ENCODE measurements at regions not wholly inside any gene's neighbourhood (a gene's known extent, or its start where the extent isn't known, plus 50 kb on each side); places are given as distances from the start of the nearest gene placed in this dataset.

GRCh38 chr4:42710329-42710728, 53.4 kb upstream of the ATP8A1 start:
- 31% methylated on average over 5 of the region's 5 CpGs for WGBS (ENCODE audit: insufficient coverage, low coverage, low lambda C conversion rate, missing lambda C conversion rate)
- DNase-seq (no peak), ATAC-seq (no peak)
- TF ChIP-seq POLR2A (IDR thresholded peaks at IDR 0.05), result no peak
- no peak for TF ChIP-seq CTCF (IDR thresholded peaks at IDR 0.05)
- Histone ChIP-seq H3K27me3 (peaks cover 0 to 3% of the 10 kb centered on the region in 2 donors), H3K9me3 (no peaks in the 10 kb centered on the region), H3K4me1 (no peaks in the 10 kb centered on the region), H3K27ac (no peak overlapping the region), H3K36me3 (no peaks in the 10 kb centered on the region), H3K4me3 (no peak overlapping the region)
- intact Hi-C loops (cut with DNase I), result no loop called here

GRCh38 chr4:42709392-42710065, 52.6 kb upstream of the ATP8A1 start:
- Histone ChIP-seq H3K4me1 (no peaks in the 10 kb centered on the region), H3K36me3 (no peaks in the 10 kb centered on the region), H3K27me3 (peaks cover 0 to 3% of the 10 kb centered on the region in 2 donors), H3K9me3 (no peaks in the 10 kb centered on the region), H3K4me3 (no peak overlapping the region), H3K27ac (no peak overlapping the region)
- intact Hi-C loops (cut with DNase I), result no loop called here
- no peak for ATAC-seq
- no peak for DNase-seq
- WGBS (ENCODE audit: insufficient coverage, low coverage, low lambda C conversion rate, missing lambda C conversion rate), result 28% methylated on average over 5 of the region's 5 CpGs
- TF ChIP-seq CTCF (IDR thresholded peaks at IDR 0.05) (no peak), POLR2A (IDR thresholded peaks at IDR 0.05) (no peak)

- Histone ChIP-seq H3K4me3 (no peak overlapping the region), H3K27ac (no peak overlapping the region), H3K27me3 (peaks cover 0 to 3% of the 10 kb centered on the region in 2 donors), H3K4me1 (no peaks in the 10 kb centered on the region), H3K36me3 (no peaks in the 10 kb centered on the region), H3K9me3 (no peaks in the 10 kb centered on the region)
- DNase-seq (no peak), ATAC-seq (no peak)
- intact Hi-C loops (cut with DNase I), result no loop called here
- TF ChIP-seq POLR2A (IDR thresholded peaks at IDR 0.05) (no peak), CTCF (IDR thresholded peaks at IDR 0.05) (no peak)
- 77% methylated on average over 1 of the region's 1 CpG for WGBS (ENCODE audit: insufficient coverage, low coverage, low lambda C conversion rate, missing lambda C conversion rate)
Observed at GRCh38 chr4:42708625-42709024, 51.7 kb upstream of the ATP8A1 start.
